ENCODE measurements at regions not wholly inside any gene's neighbourhood (a gene's known extent, or its start where the extent isn't known, plus 50 kb on each side); places are given as distances from the start of the nearest gene placed in this dataset.
"Not testable (repeated sequence)": the region's sequence is repeated elsewhere in the genome, so short reads cannot be mapped to it uniquely, and the experiment has no call there.

DNA sequence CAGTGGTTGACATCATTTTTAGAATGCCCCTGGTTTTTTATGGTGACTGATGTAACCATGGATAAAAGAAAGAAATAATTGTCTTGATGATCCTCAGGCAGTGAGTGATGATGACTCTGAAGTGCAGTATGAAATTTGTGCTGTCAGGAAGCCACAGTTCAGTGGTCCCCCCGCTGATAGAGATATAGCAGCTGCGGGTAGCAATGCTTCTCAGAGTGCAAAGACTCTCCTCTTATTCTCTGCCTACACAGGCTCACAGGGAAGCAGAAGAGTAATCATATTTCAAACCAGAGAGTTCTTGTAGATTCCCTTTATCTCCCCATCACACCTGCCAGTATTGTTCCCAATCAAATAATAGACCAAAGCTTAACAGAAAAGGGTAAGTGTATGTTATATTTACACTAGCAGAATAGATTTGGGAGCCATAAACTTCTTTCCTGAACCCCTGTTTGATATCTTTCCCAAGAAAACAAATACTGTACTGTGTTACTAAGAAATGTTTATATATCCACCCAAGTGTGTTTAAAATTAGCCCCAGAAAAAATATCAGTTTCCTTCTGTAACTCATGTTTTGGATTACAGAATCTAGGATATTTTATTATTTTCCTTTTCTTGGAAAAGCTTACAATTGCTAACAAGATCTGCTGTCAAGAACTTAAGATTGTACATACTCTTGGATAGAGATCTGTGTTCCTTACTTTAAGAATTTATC is 1817.4 kb upstream of the FLRT2 start:
- H3K4me3 ChIP-seq (ENCODE audit: severe bottlenecking), result no peak overlapping the region
- H3K4me1 ChIP-seq (ENCODE audit: insufficient read depth, poor library complexity, severe bottlenecking), result no peaks in the 10 kb centered on the region
- TF ChIP-seq CTCF (IDR thresholded peaks at IDR 0.05; ENCODE audit: poor library complexity, severe bottlenecking), result no peak
- H3K27me3 ChIP-seq (ENCODE audit: insufficient read depth, poor library complexity, severe bottlenecking), result no peaks in the 10 kb centered on the region
- no peaks in the 10 kb centered on the region for H3K36me3 ChIP-seq (ENCODE audit: low read depth)
- ATAC-seq (ENCODE audit: low read depth) (no peak), DNase-seq (ENCODE audit: low spot score) (no peak)
- H3K9me3 ChIP-seq (ENCODE audit: severe bottlenecking), result no peaks in the 10 kb centered on the region
- no peak overlapping the region for H3K27ac ChIP-seq (ENCODE audit: poor library complexity, severe bottlenecking)

DNA sequence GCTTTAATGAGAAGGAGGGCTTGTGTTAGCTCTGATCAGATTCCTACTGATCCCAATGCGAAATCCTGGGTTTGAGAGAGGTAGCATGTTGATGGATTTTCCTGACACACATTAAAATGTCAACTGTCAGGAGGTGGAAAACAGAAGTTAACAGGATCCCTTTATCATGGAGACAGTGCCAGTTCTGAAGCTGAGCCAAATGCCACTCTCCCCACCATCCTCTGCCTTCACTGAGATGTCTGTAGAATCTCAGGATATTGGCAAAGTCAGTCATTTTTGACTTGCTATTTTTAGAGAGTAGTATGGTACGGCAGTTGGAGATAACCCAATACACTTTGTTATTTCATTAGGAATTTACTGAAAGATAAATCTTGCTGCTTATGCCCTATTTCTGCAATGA is 1816.2 kb upstream of the FLRT2 start:
- Histone ChIP-seq H3K4me1 (ENCODE audit: insufficient read depth, poor library complexity, severe bottlenecking) (no peaks in the 10 kb centered on the region), H3K4me3 (ENCODE audit: severe bottlenecking) (no peak overlapping the region), H3K27me3 (ENCODE audit: insufficient read depth, poor library complexity, severe bottlenecking) (no peaks in the 10 kb centered on the region), H3K27ac (ENCODE audit: poor library complexity, severe bottlenecking) (no peak overlapping the region), H3K9me3 (ENCODE audit: severe bottlenecking) (no peaks in the 10 kb centered on the region), H3K36me3 (ENCODE audit: low read depth) (no peaks in the 10 kb centered on the region)
- no peak for DNase-seq (ENCODE audit: low spot score)
- no peak for ATAC-seq (ENCODE audit: low read depth)
- no peak for TF ChIP-seq CTCF (IDR thresholded peaks at IDR 0.05; ENCODE audit: poor library complexity, severe bottlenecking)

- DNase-seq (ENCODE audit: low spot score), result no peak
- no peak overlapping the region for H3K27ac ChIP-seq (ENCODE audit: poor library complexity, severe bottlenecking)
- H3K4me1 ChIP-seq (ENCODE audit: insufficient read depth, poor library complexity, severe bottlenecking), result no peaks in the 10 kb centered on the region
- ATAC-seq (ENCODE audit: low read depth), result no peak
- TF ChIP-seq CTCF (IDR thresholded peaks at IDR 0.05; ENCODE audit: poor library complexity, severe bottlenecking), result no peak
- H3K4me3 ChIP-seq (ENCODE audit: severe bottlenecking), result no peak overlapping the region
- no peaks in the 10 kb centered on the region for H3K36me3 ChIP-seq (ENCODE audit: low read depth)
- no peaks in the 10 kb centered on the region for H3K9me3 ChIP-seq (ENCODE audit: severe bottlenecking)
- H3K27me3 ChIP-seq (ENCODE audit: insufficient read depth, poor library complexity, severe bottlenecking), result no peaks in the 10 kb centered on the region
Observed at GRCh38 chr14:83714151-83714550, 1815.8 kb upstream of the FLRT2 start.

DNA sequence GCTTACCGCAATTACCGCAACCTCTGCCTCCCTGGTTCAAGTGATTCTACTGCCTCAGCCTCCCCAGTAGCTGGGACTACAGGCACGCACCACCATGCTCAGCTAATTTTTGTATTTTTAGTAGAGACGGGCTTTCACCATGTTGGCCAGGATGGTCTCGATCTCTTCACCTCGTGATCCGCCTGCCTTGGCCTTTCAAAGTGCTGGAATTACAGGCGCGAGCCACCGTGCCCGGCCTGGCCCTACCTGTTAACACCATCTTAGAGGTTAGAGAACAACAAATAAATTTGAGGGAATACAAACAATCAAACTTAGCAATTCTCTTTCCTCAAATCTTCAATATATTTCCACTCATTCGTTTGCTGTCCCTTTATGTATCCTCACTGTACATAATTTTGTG is 1810.5 kb upstream of the FLRT2 start:
- not testable (repeated sequence) for H3K36me3 ChIP-seq (ENCODE audit: low read depth); DNase-seq (ENCODE audit: low spot score); H3K4me3 ChIP-seq (ENCODE audit: severe bottlenecking); H3K27ac ChIP-seq (ENCODE audit: poor library complexity, severe bottlenecking); H3K9me3 ChIP-seq (ENCODE audit: severe bottlenecking); H3K4me1 ChIP-seq (ENCODE audit: insufficient read depth, poor library complexity, severe bottlenecking); ATAC-seq (ENCODE audit: low read depth); H3K27me3 ChIP-seq (ENCODE audit: insufficient read depth, poor library complexity, severe bottlenecking)

- Histone ChIP-seq H3K27ac (ENCODE audit: poor library complexity, severe bottlenecking) (no peak overlapping the region), H3K9me3 (ENCODE audit: severe bottlenecking) (no peaks in the 10 kb centered on the region), H3K27me3 (ENCODE audit: insufficient read depth, poor library complexity, severe bottlenecking) (peaks cover 1% of the 10 kb centered on the region), H3K4me3 (ENCODE audit: severe bottlenecking) (no peak overlapping the region), H3K4me1 (ENCODE audit: insufficient read depth, poor library complexity, severe bottlenecking) (no peaks in the 10 kb centered on the region), H3K36me3 (ENCODE audit: low read depth) (no peaks in the 10 kb centered on the region)
- no peak for TF ChIP-seq CTCF (IDR thresholded peaks at IDR 0.05; ENCODE audit: poor library complexity, severe bottlenecking)
- DNase-seq (ENCODE audit: low spot score) (no peak), ATAC-seq (ENCODE audit: low read depth) (no peak)
Observed at GRCh38 chr14:83733670-83734069, 1796.3 kb upstream of the FLRT2 start.

Measured in RWPE2 (cell line).